Trophoblast cell (in vitro differentiated cells and primary cell): ENCODE measurements at regions not wholly inside any gene's neighbourhood (a gene's known extent, or its start where the extent isn't known, plus 50 kb on each side); places are given as distances from the start of the nearest gene placed in this dataset.
"Not testable (repeated sequence)": the region's sequence is repeated elsewhere in the genome, so short reads cannot be mapped to it uniquely, and the experiment has no call there.

ENCODE experiments used
- DNase-seq, 2 donors: peaks; one replicate each; pipeline ENCODE4 v3.0.0-alpha.2; 2016
- H2AFZ ChIP-seq: 2 replicates; pipeline ENCODE4 v1.6.1; 2013; ENCODE audit warnings: low read length, moderate library complexity, mild to moderate bottlenecking; ENCODE audit not compliant: insufficient read depth, poor library complexity
- H2AK5ac ChIP-seq: 2 replicates; pipeline ENCODE4 v1.6.1; 2013; ENCODE audit warnings: mild to moderate bottlenecking, low read length
- H2BK120ac ChIP-seq: 2 replicates; pipeline ENCODE4 v1.6.1; 2013; ENCODE audit warnings: low read length, mild to moderate bottlenecking, moderate library complexity; ENCODE audit not compliant: insufficient read depth, poor library complexity
- H2BK12ac ChIP-seq: 2 replicates; pipeline ENCODE4 v1.6.1; 2013; ENCODE audit warnings: mild to moderate bottlenecking, low read length, moderate library complexity
- H2BK5ac ChIP-seq: 2 replicates; pipeline ENCODE4 v1.6.1; 2013; ENCODE audit warnings: low read length, low read depth, moderate library complexity, mild to moderate bottlenecking; ENCODE audit not compliant: poor library complexity
- H3K14ac ChIP-seq: 2 replicates; pipeline ENCODE4 v1.6.1; 2013; ENCODE audit warnings: mild to moderate bottlenecking, low read length
- H3K18ac ChIP-seq: 2 replicates; pipeline ENCODE4 v1.6.1; 2013; ENCODE audit warnings: mild to moderate bottlenecking, low read length
- H3K23ac ChIP-seq: 2 replicates; pipeline ENCODE4 v1.6.1; 2013; ENCODE audit warnings: low read length
- H3K27ac ChIP-seq: 2 replicates; pipeline ENCODE4 v1.5.1; 2013; ENCODE audit warnings: low read depth, mild to moderate bottlenecking, inconsistent platforms, low read length, moderate library complexity
- H3K27me3 ChIP-seq: 2 replicates; pipeline ENCODE4 v1.6.1; 2013; ENCODE audit warnings: inconsistent platforms, mild to moderate bottlenecking, low read length, moderate library complexity; ENCODE audit not compliant: insufficient read depth
- H3K36me3 ChIP-seq, 2 experiments: 1 replicate in 1 of 2; 2 replicates in 1 of 2; pipeline ENCODE4 v1.6.1; 2013; ENCODE audit warnings: low read length in 2 of 2, mild to moderate bottlenecking in 2 of 2, moderate library complexity in 1 of 2; ENCODE audit not compliant: insufficient read depth in 2 of 2, control insufficient read depth in 1 of 2
- H3K4ac ChIP-seq: 2 replicates; pipeline ENCODE4 v1.6.1; 2013; ENCODE audit warnings: low read depth, mild to moderate bottlenecking, low read length, moderate library complexity
- H3K4me1 ChIP-seq, 2 experiments: 1 replicate in 1 of 2; 2 replicates in 1 of 2; pipeline ENCODE4 v1.6.1; 2013; ENCODE audit warnings: low read length in 2 of 2, mild to moderate bottlenecking in 2 of 2, moderate library complexity in 1 of 2; ENCODE audit not compliant: insufficient read depth in 2 of 2, control insufficient read depth in 1 of 2
- H3K4me2 ChIP-seq: 2 replicates; pipeline ENCODE4 v1.6.1; 2013; ENCODE audit warnings: inconsistent platforms, mild to moderate bottlenecking, low read length, moderate library complexity
- H3K4me3 ChIP-seq: 2 replicates; pipeline ENCODE4 v1.5.1; 2013; ENCODE audit warnings: mild to moderate bottlenecking, low read depth, low read length, inconsistent platforms
- H3K79me1 ChIP-seq: one replicate; pipeline ENCODE4 v1.6.1; 2013; ENCODE audit warnings: low read length
- H3K79me2 ChIP-seq: 2 replicates; pipeline ENCODE4 v1.6.1; 2013; ENCODE audit warnings: low read length, mild to moderate bottlenecking; ENCODE audit not compliant: control insufficient read depth, insufficient read depth, poor library complexity
- H3K9ac ChIP-seq: 2 replicates; pipeline ENCODE4 v1.6.1; 2013; ENCODE audit warnings: mild to moderate bottlenecking, low read length
- H3K9me3 ChIP-seq: 2 replicates; pipeline ENCODE4 v1.6.1; 2013; ENCODE audit warnings: low read depth, mild to moderate bottlenecking, control low read depth, inconsistent platforms, low read length; ENCODE audit not compliant: insufficient read depth
- H4K12ac ChIP-seq: 2 replicates; pipeline ENCODE4 v1.6.1; 2013; ENCODE audit warnings: low read depth, mild to moderate bottlenecking, low read length, moderate library complexity
- H4K8ac ChIP-seq: 2 replicates; pipeline ENCODE4 v1.6.1; 2013; ENCODE audit warnings: low read depth, mild to moderate bottlenecking, low read length, moderate library complexity
- H4K91ac ChIP-seq: one replicate; pipeline ENCODE4 v1.6.1; 2013; ENCODE audit warnings: low read depth, mild to moderate bottlenecking, low read length, moderate library complexity
- WGBS: extraction: QIAGEN DNeasy Blood & Tissue Kit; methylation state at CpG from one replicate; pipeline ENCODE4 v1.1.7; 2013; ENCODE audit warnings: missing lambda C conversion rate; ENCODE audit not compliant: insufficient read length, insufficient coverage; ENCODE audit errors: extremely low coverage; 5-methylcytosine and 5-hydroxymethylcytosine counted together

- Histone ChIP-seq H3K4me3 (no peak overlapping the region), H3K79me1 (no peaks in the 10 kb centered on the region), H3K79me2 (no peaks in the 10 kb centered on the region), H3K4ac (no peak overlapping the region), H2BK12ac (no peak overlapping the region), H3K4me2 (no peak overlapping the region), H3K27ac (no peak overlapping the region), H4K91ac (no peak overlapping the region), H3K14ac (no peak overlapping the region), H3K9ac (no peak overlapping the region), H2BK5ac (no peak overlapping the region), H3K9me3 (no peaks in the 10 kb centered on the region), H4K8ac (no peak overlapping the region), H2BK120ac (no peak overlapping the region), H3K18ac (no peak overlapping the region), H3K36me3 (no peaks in the 10 kb centered on the region), H4K12ac (no peak overlapping the region), H2AK5ac (no peak overlapping the region), H3K4me1 (no peaks in the 10 kb centered on the region), H3K23ac (no peak overlapping the region), H3K27me3 (no peaks in the 10 kb centered on the region), H2AFZ (no peak overlapping the region)
- no peak for DNase-seq
- no CpG with 5 or more reads among the region's 3 CpGs for WGBS
These were observed 303.5 kb downstream of the TBC1D4 start for GRCh38 chr13:75178436-75178835.

GRCh38 chr13:75175575-75175974 is 306.4 kb downstream of the TBC1D4 start:
- Histone ChIP-seq H4K12ac (no peak overlapping the region), H3K4me2 (no peak overlapping the region), H3K9ac (no peak overlapping the region), H3K27me3 (no peaks in the 10 kb centered on the region), H3K79me1 (no peaks in the 10 kb centered on the region), H3K79me2 (no peaks in the 10 kb centered on the region), H2BK5ac (no peak overlapping the region), H2AFZ (no peak overlapping the region), H4K8ac (no peak overlapping the region), H2BK120ac (no peak overlapping the region), H3K4ac (no peak overlapping the region), H3K9me3 (no peaks in the 10 kb centered on the region), H3K4me3 (no peak overlapping the region), H3K27ac (no peak overlapping the region), H3K4me1 (no peaks in the 10 kb centered on the region), H3K18ac (no peak overlapping the region), H3K23ac (no peak overlapping the region), H2AK5ac (no peak overlapping the region), H3K14ac (no peak overlapping the region), H3K36me3 (no peaks in the 10 kb centered on the region), H4K91ac (no peak overlapping the region), H2BK12ac (no peak overlapping the region)
- no peak for DNase-seq
- WGBS = no CpG with 5 or more reads among the region's 2 CpGs

GRCh38 chr13:75175097-75175496 is 306.9 kb downstream of the TBC1D4 start:
- H2BK120ac ChIP-seq, H3K9me3 ChIP-seq, H4K91ac ChIP-seq, H3K79me2 ChIP-seq, H3K4me1 ChIP-seq, H2AFZ ChIP-seq, H3K36me3 ChIP-seq, H3K4me2 ChIP-seq, H4K12ac ChIP-seq, H3K79me1 ChIP-seq, H3K27me3 ChIP-seq, H2BK5ac ChIP-seq, H3K4ac ChIP-seq, H3K14ac ChIP-seq, H3K4me3 ChIP-seq, H2AK5ac ChIP-seq, DNase-seq, H2BK12ac ChIP-seq, H3K23ac ChIP-seq, H4K8ac ChIP-seq, H3K18ac ChIP-seq, H3K9ac ChIP-seq, H3K27ac ChIP-seq: not testable (repeated sequence)
- no CpG with 5 or more reads among the region's 2 CpGs for WGBS

GRCh38 chr13:75174481-75174880 is 307.5 kb downstream of the TBC1D4 start:
- H3K36me3 ChIP-seq = no peaks in the 10 kb centered on the region
- H3K79me1 ChIP-seq = no peaks in the 10 kb centered on the region
- WGBS = no CpG with 5 or more reads among the region's 3 CpGs
- no peak overlapping the region for H3K23ac ChIP-seq
- no peak overlapping the region for H2BK120ac ChIP-seq
- no peak overlapping the region for H3K4ac ChIP-seq
- H3K14ac ChIP-seq = no peak overlapping the region
- no peak overlapping the region for H4K12ac ChIP-seq
- no peak overlapping the region for H3K4me2 ChIP-seq
- no peak overlapping the region for H3K18ac ChIP-seq
- H3K9ac ChIP-seq = no peak overlapping the region
- no peak overlapping the region for H2AFZ ChIP-seq
- no peak overlapping the region for H3K27ac ChIP-seq
- H3K79me2 ChIP-seq = no peaks in the 10 kb centered on the region
- H4K91ac ChIP-seq = no peak overlapping the region
- no peak overlapping the region for H3K4me3 ChIP-seq
- H4K8ac ChIP-seq = no peak overlapping the region
- H3K9me3 ChIP-seq = no peaks in the 10 kb centered on the region
- no peak overlapping the region for H2BK5ac ChIP-seq
- H3K4me1 ChIP-seq = no peaks in the 10 kb centered on the region
- no peak for DNase-seq
- H2AK5ac ChIP-seq = no peak overlapping the region
- H3K27me3 ChIP-seq = no peaks in the 10 kb centered on the region
- H2BK12ac ChIP-seq = no peak overlapping the region
